B cell (primary cell): ENCODE measurements at regions not wholly inside any gene's neighbourhood (a gene's known extent, or its start where the extent isn't known, plus 50 kb on each side); places are given as distances from the start of the nearest gene placed in this dataset.

Experiments
- ATAC-seq: fragments of 200-7000 bp; cut with Tn5 transposase; one replicate; pipeline ENCODE4 v1.10.0; 2021; ENCODE audit warnings: low read depth, mild to moderate bottlenecking, moderate number of reproducible peaks, moderate library complexity
- CTCF ChIA-PET: fragments of 350-600 bp; sonication (Branson Sonifier 250); formaldehyde crosslinking; loops from one replicate; lab custom pipeline; 2021; ENCODE audit warnings: antibody characterized with exemption, inconsistent platforms; lab: Charles Lee
- POLR2A ChIA-PET: fragments of 350-600 bp; sonication (Branson Sonifier 250); formaldehyde crosslinking; loops from one replicate; lab custom pipeline; 2021; ENCODE audit warnings: antibody characterized with exemption; lab: Charles Lee
- DNase-seq: peaks from one replicate; pipeline ENCODE4 v3.0.0; 2013
- H2AFZ ChIP-seq: 2 replicates; pipeline ENCODE4 v1.6.1; 2012; ENCODE audit warnings: mild to moderate bottlenecking, low read depth, low read length; ENCODE audit not compliant: insufficient read depth, poor library complexity, severe bottlenecking
- H3K27ac ChIP-seq, 2 donors: 1 replicate in 1 of 2; 2 replicates in 1 of 2; pipeline ENCODE4 v1.5.1; 2012 to 2013; ENCODE audit warnings: low read length in 2 of 2, mild to moderate bottlenecking in 2 of 2, moderate library complexity in 1 of 2
- H3K27me3 ChIP-seq, 4 experiments: fragments of 200-600 bp in 1 of 4; sonication (generic) in 1 of 4; replicated peaks in 1 of 4; 1 replicate in 2 of 4; 2 replicates in 2 of 4; pipeline versions ENCODE4 v1.6.1 to v1.7.0; 2013 to 2016; ENCODE audit warnings: low read length in 3 of 4, mild to moderate bottlenecking in 2 of 4, mixed read lengths in 1 of 4, moderate library complexity in 1 of 4; ENCODE audit not compliant: insufficient read depth in 4 of 4, control insufficient read depth in 3 of 4; ENCODE audit errors: control extremely low read depth in 1 of 4
- H3K36me3 ChIP-seq, 2 experiments: replicated peaks in 1 of 2; 1 replicate in 1 of 2; 2 replicates in 1 of 2; pipeline versions ENCODE4 v1.6.1 to v1.7.1; 2013; ENCODE audit warnings: low read length in 1 of 2; ENCODE audit not compliant: insufficient read depth in 2 of 2, control insufficient read depth in 1 of 2; ENCODE audit errors: control extremely low read depth in 1 of 2, extremely low read depth in 1 of 2
- H3K4me1 ChIP-seq, 2 donors: fragments of 200-600 bp in 1 of 2; sonication (generic) in 1 of 2; 1 replicate in 1 of 2; 2 replicates in 1 of 2; pipeline versions ENCODE4 v1.5.1 to v1.6.1; 2013 to 2017; ENCODE audit warnings: low read length in 2 of 2; ENCODE audit not compliant: control insufficient read depth in 2 of 2, insufficient read depth in 2 of 2
- H3K4me2 ChIP-seq: replicated peaks from 2 replicates; pipeline ENCODE3; 2012; ENCODE audit warnings: mild to moderate bottlenecking, low read depth, low read length; ENCODE audit not compliant: poor library complexity, severe bottlenecking
- H3K4me3 ChIP-seq, 5 experiments: fragments of 200-600 bp in 1 of 5; sonication (generic) in 1 of 5; 1 replicate in 3 of 5; 2 replicates in 2 of 5; pipeline versions ENCODE4 v1.5.1 to v1.7.0; 2011 to 2016; ENCODE audit warnings: low read length in 4 of 5, mild to moderate bottlenecking in 4 of 5, low read depth in 2 of 5, control low read depth in 1 of 5, moderate library complexity in 1 of 5; ENCODE audit not compliant: insufficient read depth in 1 of 5; ENCODE audit errors: control extremely low read depth in 1 of 5, extremely low read depth in 1 of 5
- H3K79me2 ChIP-seq: fragments of 200-600 bp; sonication (generic); one replicate; pipeline ENCODE4 v1.6.0; 2016; ENCODE audit warnings: low read length; ENCODE audit not compliant: control insufficient read depth, insufficient read depth
- H3K9ac ChIP-seq: fragments of 200-600 bp; sonication (generic); 2 replicates; pipeline ENCODE4 v1.6.1; 2017; ENCODE audit warnings: mild to moderate bottlenecking, low read length, moderate library complexity
- H3K9me3 ChIP-seq, 3 donors: one replicate each; pipeline versions ENCODE4 v1.6.1 to v1.7.1; 2013; ENCODE audit warnings: low read length in 2 of 3; ENCODE audit not compliant: control insufficient read depth in 2 of 3, insufficient read depth in 1 of 3; ENCODE audit errors: control extremely low read depth in 1 of 3
- H4K20me1 ChIP-seq: 2 replicates; pipeline ENCODE4 v1.6.0; 2012; ENCODE audit warnings: mild to moderate bottlenecking, low read length; ENCODE audit not compliant: insufficient read depth, control insufficient read depth, poor library complexity, severe bottlenecking
- H3K27ac Mint-ChIP-seq: one replicate; pipeline ENCODE4 v1.8.0; 2021; ENCODE audit warnings: mixed read lengths
- H3K27me3 Mint-ChIP-seq: one replicate; pipeline ENCODE4 v1.8.0; 2021; ENCODE audit warnings: mixed read lengths
- H3K4me1 Mint-ChIP-seq: one replicate; pipeline ENCODE4 v1.8.0; 2021; ENCODE audit warnings: mixed read lengths
- H3K4me3 Mint-ChIP-seq: one replicate; pipeline ENCODE4 v1.8.0; 2021; ENCODE audit warnings: mixed read lengths
- H3K9me3 Mint-ChIP-seq: one replicate; pipeline ENCODE4 v1.8.0; 2022; ENCODE audit warnings: mixed read lengths; ENCODE audit not compliant: insufficient read depth
- CTCF ChIP-seq: fragments of 200-600 bp; IDR thresholded peaks from one replicate; pipeline ENCODE4 v1.8.0; 2022; ENCODE audit warnings: antibody characterized with exemption, mild to moderate bottlenecking
- EZH2 ChIP-seq: IDR thresholded peaks from 2 replicates; pipeline ENCODE4 v1.6.1; 2012; ENCODE audit warnings: borderline replicate concordance, low read depth, mild to moderate bottlenecking, moderate library complexity, low read length; ENCODE audit not compliant: insufficient read depth, poor library complexity, severe bottlenecking
- WGBS: methylation state at CpG from one replicate; pipeline ENCODE4 v1.1.5; 2013; ENCODE audit warnings: missing lambda C conversion rate; ENCODE audit not compliant: insufficient coverage; 5-methylcytosine and 5-hydroxymethylcytosine counted together
- intact Hi-C: fragments of 100-400 bp; cut with micrococcal nuclease; formaldehyde crosslinking; loops from one replicate; pipeline ENCODE4 v1.10.0; 2022

DNA sequence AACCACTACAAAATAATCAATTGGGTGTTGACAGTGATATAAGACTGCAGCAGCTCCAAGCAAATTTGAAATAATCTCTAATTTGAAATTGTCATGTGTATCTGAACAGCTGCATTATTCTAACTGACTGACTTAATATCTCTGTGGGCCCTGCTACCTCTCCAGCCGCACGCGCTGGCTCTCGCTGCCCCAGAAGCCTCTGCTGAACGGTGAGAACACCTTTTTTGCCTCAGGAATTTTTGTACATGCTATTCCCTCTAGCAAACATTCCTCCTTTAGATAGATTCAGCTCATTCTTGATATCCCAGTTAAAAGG is 155.9 kb upstream of the MDFIC start:
- 100% methylated on average over 5 of the region's 5 CpGs for WGBS
- Histone ChIP-seq H3K9me3 (no peaks in the 10 kb centered on the region), H3K4me1 (no peaks in the 10 kb centered on the region), H4K20me1 (no peaks in the 10 kb centered on the region), H3K9ac (no peak overlapping the region), H3K36me3 (no peaks in the 10 kb centered on the region), H3K4me2 (no peak overlapping the region), H3K27me3 (no peaks in the 10 kb centered on the region), H3K27ac (no peak overlapping the region), H3K79me2 (no peaks in the 10 kb centered on the region), H2AFZ (no peak overlapping the region), H3K4me3 (no peak overlapping the region)
- no peak for ATAC-seq
- no peaks in the 10 kb centered on the region for H3K9me3 Mint-ChIP-seq
- ChIA-PET CTCF (no interaction called here), POLR2A (no interaction called here)
- DNase-seq: no peak
- no peak overlapping the region for H3K4me3 Mint-ChIP-seq
- TF ChIP-seq EZH2 (no peak), CTCF (no peak)
- H3K27ac Mint-ChIP-seq: no peak overlapping the region
- intact Hi-C loops: no loop called here
- H3K27me3 Mint-ChIP-seq: no peaks in the 10 kb centered on the region
- H3K4me1 Mint-ChIP-seq: no peaks in the 10 kb centered on the region

- TF ChIP-seq CTCF (no peak), EZH2 (no peak)
- H2AFZ ChIP-seq: no peak overlapping the region
- no CpG with 5 or more reads among the region's 1 CpG for WGBS
- peaks cover 2% of the 10 kb centered on the region for H3K27me3 Mint-ChIP-seq
- H3K27me3 ChIP-seq: no peaks in the 10 kb centered on the region
- H3K27ac ChIP-seq: no peak overlapping the region
- H3K27ac Mint-ChIP-seq: no peak overlapping the region
- H3K4me2 ChIP-seq: no peak overlapping the region
- no peaks in the 10 kb centered on the region for H3K79me2 ChIP-seq
- ChIA-PET CTCF (no interaction called here), POLR2A (no interaction called here)
- no peaks in the 10 kb centered on the region for H3K4me1 ChIP-seq
- intact Hi-C loops: no loop called here
- H3K4me1 Mint-ChIP-seq: no peaks in the 10 kb centered on the region
- H3K9me3 Mint-ChIP-seq: no peaks in the 10 kb centered on the region
- DNase-seq: no peak
- H3K4me3 Mint-ChIP-seq: no peak overlapping the region
- H4K20me1 ChIP-seq: no peaks in the 10 kb centered on the region
- H3K9ac ChIP-seq: no peak overlapping the region
- H3K4me3 ChIP-seq: no peak overlapping the region
- ATAC-seq: no peak
- no peaks in the 10 kb centered on the region for H3K9me3 ChIP-seq
- H3K36me3 ChIP-seq: no peaks in the 10 kb centered on the region
These were observed 144.6 kb upstream of the MDFIC start for GRCh38 chr7:114777288-114777687.
